DOHH2 (cell line): ENCODE measurements at regions not wholly inside any gene's neighbourhood (a gene's known extent, or its start where the extent isn't known, plus 50 kb on each side); places are given as distances from the start of the nearest gene placed in this dataset.

Experiments used
- CTCF ChIP-seq: fragments of 200-600 bp; sonication (generic); IDR thresholded peaks from one replicate; pipeline ENCODE4 v1.5.1; 2014; ENCODE audit warnings: antibody characterized with exemption, mild to moderate bottlenecking, low read depth, low read length; ENCODE audit not compliant: poor library complexity, severe bottlenecking
- EZH2phosphoT487 ChIP-seq: fragments of 200-600 bp; sonication (generic); IDR thresholded peaks from 2 replicates; pipeline ENCODE4 v1.6.1; 2017; ENCODE audit warnings: borderline replicate concordance, mild to moderate bottlenecking, antibody characterized with exemption, low read length, moderate library complexity, mixed read lengths

DNA sequence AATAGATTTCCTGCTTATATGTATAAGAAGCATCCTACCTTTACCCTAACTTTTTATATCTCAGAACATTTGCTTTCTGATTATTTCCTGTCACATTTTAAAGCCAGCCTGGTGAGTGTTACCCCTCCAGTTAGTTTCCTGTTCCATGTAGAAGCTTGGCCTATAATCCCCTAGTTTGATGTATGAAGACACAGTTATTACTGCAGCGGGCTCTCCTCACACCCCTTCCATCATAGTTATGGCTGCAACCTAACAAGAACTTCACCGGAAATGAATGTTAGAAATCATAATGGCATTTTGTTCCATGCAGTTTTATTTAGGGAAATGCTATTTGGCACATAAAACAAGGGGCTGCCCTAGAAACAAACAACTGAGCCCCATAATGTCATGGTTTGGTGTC is 400.2 kb upstream of the SETBP1 start:
- TF ChIP-seq CTCF, result no peak
- TF ChIP-seq EZH2phosphoT487, result no peak
